Dedifferentiated amniotic fluid mesenchymal stem cell (primary cell): ENCODE measurements at regions not wholly inside any gene's neighbourhood (a gene's known extent, or its start where the extent isn't known, plus 50 kb on each side); places are given as distances from the start of the nearest gene placed in this dataset.
"Not testable (repeated sequence)": the region's sequence is repeated elsewhere in the genome, so short reads cannot be mapped to it uniquely, and the experiment has no call there.

Experiments used
- DNase-seq: peaks from one replicate; pipeline ENCODE4 v3.0.0-alpha.2; 2016; ENCODE audit errors: extremely low spot score

- no peak for DNase-seq
These were observed 584.2 kb downstream of the SUCLG1 start for GRCh38 chr2:83874712-83875430.

- no peak for DNase-seq
These were observed 585.0 kb downstream of the SUCLG1 start for GRCh38 chr2:83874066-83874465.

DNA sequence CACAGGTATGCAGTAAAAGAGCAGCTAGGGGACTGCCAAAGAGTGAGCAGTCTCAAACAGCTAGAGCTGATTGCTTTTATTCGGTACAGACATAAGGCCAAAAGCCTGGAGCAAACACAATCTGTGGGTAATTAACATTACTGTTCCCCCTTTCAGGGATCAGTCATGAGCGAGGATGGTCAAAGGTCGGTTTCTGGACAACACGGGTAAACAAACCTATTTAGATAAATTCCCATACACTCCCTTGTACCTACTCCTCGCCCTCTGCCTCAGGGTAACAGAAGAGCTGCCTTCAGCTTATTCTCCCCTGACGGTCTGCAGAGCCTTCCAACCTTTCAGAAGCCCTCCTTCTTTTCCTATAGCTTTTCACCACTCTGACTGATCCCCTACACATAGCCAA is 586.0 kb downstream of the SUCLG1 start:
- DNase-seq: no peak

GRCh38 chr2:83866211-83866610 is 592.9 kb downstream of the SUCLG1 start:
- no peak for DNase-seq

- DNase-seq: no peak
These were observed 596.5 kb downstream of the SUCLG1 start for GRCh38 chr2:83862600-83862999.

GRCh38 chr2:83860320-83860719 is 598.8 kb downstream of the SUCLG1 start:
- no peak for DNase-seq

GRCh38 chr2:83859553-83859952 is 599.5 kb downstream of the SUCLG1 start:
- DNase-seq: no peak

GRCh38 chr2:83851066-83851465 is 608.0 kb downstream of the SUCLG1 start:
- DNase-seq: no peak

- no peak for DNase-seq
These were observed 608.9 kb downstream of the SUCLG1 start for GRCh38 chr2:83850071-83850725.

DNA sequence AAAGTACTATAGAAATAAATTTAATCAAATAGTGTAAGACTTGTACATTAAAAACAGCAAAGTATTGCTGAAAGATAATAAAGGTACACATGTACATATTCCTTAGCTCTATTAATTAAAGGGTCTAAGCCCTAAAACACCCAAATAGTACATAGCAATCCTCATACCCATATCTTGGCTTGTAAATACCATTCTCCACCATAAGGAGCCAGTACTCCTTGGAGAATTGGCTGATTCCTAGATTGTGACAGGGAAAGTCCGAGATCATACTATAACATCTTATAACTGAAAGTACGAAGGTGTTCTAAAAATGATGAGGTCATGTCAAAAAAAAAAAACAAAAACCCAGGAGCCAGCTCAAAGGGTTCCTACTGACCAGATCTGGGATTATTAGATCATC is 614.6 kb downstream of the SUCLG1 start:
- no peak for DNase-seq

DNA sequence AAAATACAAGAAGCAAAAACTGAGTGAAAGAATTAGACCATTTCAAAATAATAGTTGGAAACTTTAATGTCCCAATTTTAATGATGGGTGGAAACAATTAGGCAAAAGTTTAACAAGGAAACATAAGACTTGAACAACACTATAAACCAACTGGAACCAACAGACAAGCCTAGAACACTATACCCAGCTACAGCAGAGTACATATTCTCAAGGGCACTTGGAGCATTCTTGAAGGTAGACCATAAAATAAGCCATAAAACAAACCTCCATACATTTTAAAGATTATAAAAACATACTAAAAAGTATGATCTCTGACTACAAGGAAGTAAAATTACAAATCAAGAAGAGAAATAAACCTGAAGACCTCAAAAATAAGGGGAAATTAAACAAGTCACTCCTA is 616.7 kb downstream of the SUCLG1 start:
- no peak for DNase-seq

GRCh38 chr2:83837823-83838222 is 621.3 kb downstream of the SUCLG1 start:
- no peak for DNase-seq

GRCh38 chr2:83827618-83828017 is 631.5 kb downstream of the SUCLG1 start:
- DNase-seq: no peak

DNA sequence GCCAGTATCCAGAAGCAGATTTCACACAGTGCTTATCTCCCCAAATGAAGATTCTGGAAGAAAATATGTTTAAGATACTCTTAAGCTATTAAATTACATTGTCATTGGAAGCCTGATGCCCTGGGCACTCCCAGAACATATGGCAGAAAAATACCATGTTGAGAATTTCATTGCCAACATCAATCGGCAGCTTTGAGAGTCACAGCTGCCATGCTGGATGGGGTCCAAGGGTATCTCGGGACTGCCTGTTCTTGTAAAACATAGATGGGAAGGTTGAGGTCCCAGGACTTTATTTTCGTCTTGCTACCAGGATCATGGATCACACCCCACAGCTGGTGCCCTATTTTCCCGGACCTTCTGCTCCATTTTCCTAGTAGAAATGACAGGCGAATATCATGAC is 632.5 kb downstream of the SUCLG1 start:
- DNase-seq: no peak

GRCh38 chr2:83823229-83823628 is 635.9 kb downstream of the SUCLG1 start:
- no peak for DNase-seq

DNA sequence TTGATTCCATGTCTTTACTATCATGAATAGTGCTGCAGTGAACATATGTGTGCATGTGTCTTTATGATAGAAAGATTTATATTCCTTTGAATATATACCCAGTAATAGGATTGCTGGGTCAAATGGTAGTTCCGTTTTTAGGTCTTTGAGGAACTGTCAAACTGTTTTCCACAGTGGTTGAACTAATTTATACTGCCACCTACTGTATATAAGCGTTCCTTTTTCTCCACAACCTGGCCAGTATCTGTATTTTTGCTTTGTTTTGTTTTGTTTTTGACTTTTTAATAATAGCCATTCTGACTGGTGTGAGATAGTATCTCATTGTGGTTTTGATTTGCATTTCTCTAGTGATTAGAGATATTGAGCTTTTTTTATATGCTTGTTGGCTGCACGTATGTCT is 641.6 kb downstream of the SUCLG1 start:
- no peak for DNase-seq

DNA sequence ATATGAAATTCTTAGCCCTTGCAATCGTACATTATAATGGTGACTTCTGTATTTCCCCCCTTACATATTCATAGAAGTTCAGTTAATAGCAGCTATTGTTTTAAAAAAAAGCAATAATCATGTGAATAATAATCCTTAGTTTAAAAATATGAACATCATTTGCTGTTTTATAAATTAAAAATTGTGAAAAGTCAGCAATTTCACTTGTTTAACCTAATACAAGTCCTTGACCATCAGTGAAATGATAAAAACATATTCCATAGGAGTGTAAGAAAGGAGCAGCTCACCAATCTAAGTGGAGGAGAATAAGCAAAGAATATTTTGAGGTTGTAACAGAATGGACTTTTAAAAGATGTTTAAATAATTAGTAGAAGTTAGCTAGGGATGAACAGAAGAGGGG is 650.2 kb downstream of the SUCLG1 start:
- no peak for DNase-seq

DNA sequence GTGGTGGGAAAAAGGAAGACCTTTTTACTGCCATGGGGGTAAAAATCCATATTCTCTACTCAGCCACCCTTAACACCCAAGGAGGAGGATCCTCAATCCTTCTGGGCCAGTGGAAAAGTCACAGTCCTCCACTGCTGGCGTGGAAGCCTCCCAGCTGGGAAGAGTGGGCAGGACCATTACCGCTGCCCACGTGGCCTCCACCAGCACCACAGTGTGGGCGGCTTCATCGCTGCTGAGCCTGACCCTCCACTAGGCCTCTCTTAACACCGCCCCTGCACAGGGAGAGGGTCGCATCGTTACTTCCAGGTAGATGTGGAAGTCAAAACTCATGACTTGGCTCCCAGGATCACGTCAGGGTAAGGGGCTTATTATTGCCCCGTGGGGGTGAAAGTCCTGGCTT is 656.5 kb downstream of the SUCLG1 start:
- no peak for DNase-seq

DNA sequence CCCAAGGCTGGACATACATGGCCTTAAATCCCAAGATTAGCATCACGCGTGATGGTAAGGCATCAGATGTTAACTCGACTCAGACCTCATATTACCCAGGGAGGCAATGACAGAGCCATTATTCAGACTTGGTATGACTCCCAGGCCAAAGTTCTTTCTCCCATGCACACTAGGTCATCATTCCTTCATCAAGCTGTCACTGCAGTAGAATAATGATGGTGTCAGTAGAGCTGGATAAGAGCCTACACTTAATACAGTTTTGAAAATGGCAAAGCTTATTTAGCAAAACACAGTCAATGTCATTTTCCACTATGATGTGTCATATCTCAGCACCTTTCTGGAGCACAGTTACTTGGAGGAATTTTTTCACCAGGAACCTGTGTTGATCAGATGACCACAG is 663.3 kb downstream of the SUCLG1 start:
- no peak for DNase-seq

- DNase-seq: not testable (repeated sequence)
These were observed 668.6 kb downstream of the SUCLG1 start for GRCh38 chr2:83790467-83790866.

DNA sequence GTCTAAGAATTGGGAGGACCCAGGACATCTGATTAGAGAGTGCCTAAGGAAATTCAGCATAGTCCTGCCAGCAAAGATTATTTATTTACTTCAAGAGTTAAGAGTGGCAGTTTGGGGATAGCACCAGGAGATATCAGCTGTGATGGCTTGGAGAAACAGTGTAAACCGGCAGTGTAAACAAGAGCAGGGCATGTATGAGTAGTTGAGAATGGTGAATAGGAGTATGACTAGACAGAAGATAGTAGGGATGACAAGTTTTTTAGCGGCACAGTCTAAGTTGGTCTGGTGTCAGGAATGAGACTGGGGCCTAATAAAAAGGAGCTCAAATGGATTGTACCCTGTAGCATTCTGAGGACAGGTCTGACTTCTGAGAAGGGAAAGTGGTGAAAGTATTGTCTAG is 669.4 kb downstream of the SUCLG1 start:
- not testable (repeated sequence) for DNase-seq

GRCh38 chr2:83788938-83789566 is 670.0 kb downstream of the SUCLG1 start:
- DNase-seq: not testable (repeated sequence)

GRCh38 chr2:83787189-83787588 is 671.9 kb downstream of the SUCLG1 start:
- no peak for DNase-seq
